Astrocyte of the cerebellum (primary cell): ENCODE measurements at regions not wholly inside any gene's neighbourhood (a gene's known extent, or its start where the extent isn't known, plus 50 kb on each side); places are given as distances from the start of the nearest gene placed in this dataset.

Source experiments
- DNase-seq: peaks from one replicate; pipeline ENCODE4 v3.0.0-alpha.2; 2011; ENCODE audit warnings: low read depth
- H3K4me3 ChIP-seq: 2 replicates; pipeline ENCODE4 v1.5.1; 2011; ENCODE audit warnings: mild to moderate bottlenecking, low read depth, low read length, moderate library complexity
- CTCF ChIP-seq: IDR thresholded peaks from 2 replicates; pipeline ENCODE4 v1.5.1; 2012; ENCODE audit warnings: low read length, low read depth, moderate library complexity, mild to moderate bottlenecking; ENCODE audit errors: missing control alignments
- in situ Hi-C: cut with HindIII; loops from 2 replicates; pipeline ENCODE4 v1.10.0; 2017; ENCODE audit warnings: low sequenced_read_pairs

DNA sequence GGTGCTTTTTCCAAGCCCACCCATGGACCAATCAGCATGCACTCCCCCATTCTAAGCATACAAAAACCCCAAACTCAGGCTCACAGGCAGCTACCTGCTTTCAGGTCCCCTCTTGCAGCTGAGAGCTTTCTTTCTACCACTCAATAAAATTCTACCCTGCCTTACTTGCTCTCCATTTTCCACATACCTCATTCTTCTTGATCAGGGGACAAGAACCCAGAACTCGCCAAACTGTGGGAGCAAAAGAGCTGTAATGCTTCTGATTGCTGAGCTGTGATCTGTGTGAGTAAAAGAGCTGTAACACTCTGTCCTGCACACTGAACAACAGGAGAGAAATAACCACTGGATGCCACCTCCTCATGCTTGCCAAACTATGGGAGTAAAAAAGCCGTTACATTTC, 972.1 kb downstream of the SLITRK5 start:
- H3K4me3 ChIP-seq, result no peak overlapping the region
- TF ChIP-seq CTCF, result no peak
- in situ Hi-C loops, result no loop called here
- no peak for DNase-seq

DNA sequence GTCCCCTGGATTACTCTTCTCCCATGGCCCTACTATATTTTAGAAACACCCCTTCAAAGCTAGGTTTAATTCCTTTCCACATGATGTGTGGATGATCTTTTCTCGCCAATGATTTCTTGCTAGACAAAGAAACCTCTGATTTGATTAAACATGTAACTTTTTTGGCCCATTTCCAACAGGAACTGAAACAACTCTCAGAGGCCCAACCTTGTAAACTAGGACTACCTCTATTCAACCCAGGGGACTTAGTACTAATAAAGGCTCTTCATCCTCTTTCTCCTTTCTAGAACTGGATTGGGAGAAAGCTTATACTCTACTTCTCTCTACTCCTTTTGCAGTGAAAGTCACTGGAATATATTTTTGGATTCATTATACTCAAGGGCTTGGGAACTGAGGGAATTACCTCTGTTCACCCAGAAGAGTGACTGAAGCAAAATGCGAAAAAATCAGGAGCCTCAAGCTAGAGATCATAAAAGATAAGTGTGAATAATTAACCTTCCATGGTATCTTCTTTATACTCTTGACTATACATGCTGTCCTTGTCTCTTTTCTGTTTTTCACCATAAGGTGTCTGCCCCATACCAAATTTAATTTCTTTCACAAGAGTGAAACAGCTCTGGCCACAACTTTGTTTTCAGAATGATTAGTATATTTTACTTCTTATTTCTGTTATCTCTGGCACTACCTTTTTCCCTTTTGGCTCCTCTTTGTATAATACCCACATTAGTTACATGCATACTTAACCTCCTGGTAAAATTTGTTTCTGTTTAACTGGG, 977.6 kb downstream of the SLITRK5 start:
- DNase-seq, result no peak
- no peak for TF ChIP-seq CTCF
- H3K4me3 ChIP-seq, result no peak overlapping the region
- in situ Hi-C loops, result no loop called here

DNA sequence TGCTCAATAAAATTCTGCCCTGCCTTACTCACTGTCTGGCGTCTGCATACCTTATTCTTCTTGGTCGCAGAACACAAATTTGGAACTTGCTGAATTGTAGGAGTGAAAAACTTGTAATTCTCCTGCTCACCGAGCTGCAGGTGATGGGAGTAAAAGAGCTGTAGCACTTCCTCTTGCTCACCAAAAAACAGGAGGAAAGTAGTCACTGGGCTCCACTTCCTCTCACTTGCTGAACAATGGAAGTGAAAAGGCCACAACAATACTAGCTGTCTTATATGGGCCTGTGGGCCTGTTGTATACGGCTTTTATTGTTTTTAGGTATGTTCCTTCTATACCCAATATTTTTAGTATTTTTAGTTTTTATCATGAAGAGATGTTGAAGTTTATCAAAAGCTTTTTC, 978.7 kb downstream of the SLITRK5 start:
- in situ Hi-C loops, result no loop called here
- no peak for DNase-seq
- TF ChIP-seq CTCF, result no peak
- no peak overlapping the region for H3K4me3 ChIP-seq

DNA sequence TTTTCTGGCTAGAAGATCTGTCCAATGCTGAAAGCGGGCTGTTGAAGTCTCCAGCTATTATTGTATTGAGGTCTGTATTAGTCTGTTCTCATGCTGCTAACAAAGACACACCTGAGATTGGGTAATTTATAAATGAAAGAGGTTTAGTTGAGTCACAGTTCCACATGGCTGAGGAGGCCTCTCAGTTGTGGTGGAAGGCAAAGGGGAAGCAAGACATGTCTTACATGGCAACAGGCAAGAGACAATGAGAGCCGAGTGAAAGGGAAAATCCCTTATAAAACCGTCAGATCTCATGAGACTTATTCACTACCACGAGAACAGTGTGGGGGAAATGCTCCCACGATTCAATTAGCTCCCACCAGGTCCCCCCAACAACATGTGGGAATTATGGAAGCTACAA, 980.4 kb downstream of the SLITRK5 start:
- H3K4me3 ChIP-seq, result no peak overlapping the region
- TF ChIP-seq CTCF, result no peak
- in situ Hi-C loops, result no loop called here

DNA sequence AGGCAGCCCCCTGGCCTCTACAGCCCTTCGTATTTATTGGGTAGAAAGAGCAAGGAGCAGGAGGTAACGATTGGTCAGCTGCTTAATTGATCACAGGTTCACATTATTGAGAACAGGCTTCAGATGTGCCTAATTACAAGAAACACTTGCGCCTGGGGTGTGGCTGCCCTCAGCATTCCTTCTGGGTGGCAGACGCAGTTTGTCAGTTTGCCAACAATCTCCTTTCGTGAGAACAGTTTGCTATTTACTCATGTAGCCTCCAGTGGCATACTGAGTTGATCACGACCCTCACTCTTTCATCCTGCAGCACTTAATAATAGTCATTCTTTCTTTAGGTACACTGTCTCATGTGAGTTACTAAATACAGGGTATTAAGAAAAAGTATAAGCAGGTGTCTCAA, 985.6 kb downstream of the SLITRK5 start:
- no peak for DNase-seq
- H3K4me3 ChIP-seq, result no peak overlapping the region
- TF ChIP-seq CTCF, result no peak
- in situ Hi-C loops, result no loop called here

More for the DNA sequence above, 980.4 kb downstream of the SLITRK5 start:
- DNase-seq, result no peak

GRCh38 chr13:88670509-88670908, 999.3 kb downstream of the SLITRK5 start:
- TF ChIP-seq CTCF, result no peak
- H3K4me3 ChIP-seq, result no peak overlapping the region
- in situ Hi-C loops, result no loop called here
- no peak for DNase-seq
